GM10266 (cell line): ENCODE measurements at regions not wholly inside any gene's neighbourhood (a gene's known extent, or its start where the extent isn't known, plus 50 kb on each side); places are given as distances from the start of the nearest gene placed in this dataset.

Experiments
- DNase-seq: peaks from one replicate; pipeline ENCODE4 v3.0.0; 2012; ENCODE audit errors: extremely low spot score
- CTCF ChIP-seq: IDR thresholded peaks from 2 replicates; pipeline ENCODE4 v1.5.1; 2012; ENCODE audit warnings: mild to moderate bottlenecking, low read depth; ENCODE audit not compliant: control insufficient read depth, insufficient read depth; ENCODE audit errors: missing control alignments

DNA sequence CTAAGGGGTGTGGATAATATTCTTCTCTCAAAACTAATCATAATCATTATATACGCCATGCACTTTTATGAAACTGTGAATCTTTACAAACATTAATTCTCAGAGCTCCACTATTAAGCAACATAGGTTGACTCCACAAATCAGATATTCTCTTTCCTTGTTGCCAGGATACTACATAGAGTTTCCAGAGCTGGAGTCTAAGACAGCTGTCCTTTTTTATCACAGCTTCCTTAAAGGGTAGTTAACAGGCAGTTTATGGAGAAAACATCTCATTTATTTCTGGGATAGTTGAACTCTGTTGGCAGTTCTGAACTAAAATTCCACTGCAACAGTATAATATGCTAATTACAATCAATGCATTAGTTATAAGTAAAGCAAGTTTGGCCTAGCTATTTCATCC, 152.1 kb upstream of the PPP1R2C start:
- DNase-seq, result no peak
- no peak for TF ChIP-seq CTCF

DNA sequence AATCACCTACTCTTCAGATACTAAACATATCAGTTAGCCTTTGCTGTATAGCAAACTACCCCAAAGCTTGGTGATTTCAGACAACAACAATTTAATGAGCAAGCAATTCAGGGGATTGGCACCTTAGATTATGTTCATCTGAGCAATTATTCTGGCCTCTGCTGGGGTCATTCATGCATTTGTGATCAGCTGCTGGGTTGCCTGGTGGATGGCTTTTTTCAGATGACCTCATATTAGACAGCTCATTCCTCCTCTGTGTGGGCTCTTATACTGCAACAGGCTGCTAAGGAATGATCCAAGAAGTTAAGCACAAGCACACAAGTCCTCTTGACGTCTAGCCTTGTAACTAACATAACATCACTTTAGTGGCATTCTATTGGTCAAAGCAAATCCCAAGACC, 153.0 kb upstream of the PPP1R2C start:
- no peak for DNase-seq
- no peak for TF ChIP-seq CTCF

DNA sequence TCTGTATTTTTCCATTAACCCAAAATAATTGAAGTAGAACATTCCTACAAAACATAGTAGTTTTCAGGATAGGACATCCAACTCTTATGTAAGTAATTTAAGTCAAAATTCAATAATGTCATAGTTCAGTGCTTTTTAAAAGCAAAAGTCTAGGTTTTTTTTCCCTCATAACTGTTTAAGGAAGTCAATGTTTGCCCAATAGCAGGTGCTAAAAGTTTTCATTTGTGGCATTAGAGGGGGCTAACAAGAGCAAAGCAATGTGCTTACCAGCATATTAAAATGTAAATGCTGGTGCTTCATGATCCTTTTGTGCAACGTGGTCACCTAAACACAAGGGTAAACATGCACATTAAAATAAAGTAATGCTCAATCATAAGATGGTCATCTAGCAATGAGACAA, 155.2 kb upstream of the PPP1R2C start:
- TF ChIP-seq CTCF, result no peak
- DNase-seq, result no peak

DNA sequence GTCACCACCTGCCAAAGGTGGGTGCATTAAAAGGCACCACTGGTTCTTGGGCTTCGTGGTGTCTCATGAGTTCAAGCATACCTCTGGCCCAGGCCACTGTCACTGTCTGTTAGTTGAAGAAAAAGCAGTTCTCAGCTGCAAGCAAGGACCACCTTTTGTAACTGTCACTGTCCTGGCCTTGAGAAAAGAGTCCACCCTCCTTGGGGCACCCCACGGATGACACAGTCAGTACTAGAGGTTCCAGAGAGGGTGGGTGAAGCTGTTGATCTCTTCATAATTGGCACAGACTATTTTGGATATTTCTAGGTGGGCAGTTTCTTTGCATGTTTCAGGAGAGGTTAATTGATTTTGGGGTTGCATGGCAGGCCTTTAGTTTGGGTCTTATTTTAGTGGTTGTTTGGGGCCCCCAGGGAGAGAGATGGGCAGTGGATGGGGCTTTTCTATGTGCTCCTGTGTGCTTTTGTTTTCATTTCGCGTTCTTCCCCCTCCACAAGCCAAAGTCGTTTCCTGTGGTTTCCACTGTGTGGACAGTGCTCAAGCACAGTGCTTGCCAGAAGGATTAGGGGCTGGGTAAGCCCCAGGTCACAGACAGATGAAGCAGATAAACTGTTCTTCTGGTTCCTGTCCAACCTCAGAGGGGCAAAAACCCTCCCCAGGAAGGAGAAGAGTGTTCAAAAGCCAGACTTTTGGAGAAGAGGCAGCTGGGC, 156.2 kb upstream of the PPP1R2C start:
- no peak for TF ChIP-seq CTCF
- peak; percentile 12 for DNase-seq

GRCh38 chrX:42941671-42942070, 163.7 kb upstream of the PPP1R2C start:
- TF ChIP-seq CTCF, result no peak
- DNase-seq, result no peak

- TF ChIP-seq CTCF, result no peak
- DNase-seq, result no peak
Observed at GRCh38 chrX:42943051-42943974, 165.3 kb upstream of the PPP1R2C start.
